Neutrophil (primary cell): ENCODE measurements at regions not wholly inside any gene's neighbourhood (a gene's known extent, or its start where the extent isn't known, plus 50 kb on each side); places are given as distances from the start of the nearest gene placed in this dataset.
"Not testable (repeated sequence)": the region's sequence is repeated elsewhere in the genome, so short reads cannot be mapped to it uniquely, and the experiment has no call there.

Source experiments
- H3K27ac ChIP-seq: fragments of 200-600 bp; sonication (generic); 2 replicates; pipeline ENCODE4 v1.5.1; 2016; ENCODE audit warnings: mild to moderate bottlenecking, moderate library complexity
- H3K27me3 ChIP-seq: fragments of 200-600 bp; sonication (generic); 2 replicates; pipeline ENCODE4 v1.6.0; 2016; ENCODE audit warnings: mild to moderate bottlenecking
- H3K36me3 ChIP-seq: fragments of 200-600 bp; sonication (generic); 2 replicates; pipeline ENCODE4 v1.5.1; 2017
- H3K4me1 ChIP-seq, 2 experiments: fragments of 200-600 bp in 1 of 2; sonication (generic) in 1 of 2; 1 replicate in 1 of 2; 2 replicates in 1 of 2; pipeline versions ENCODE4 v1.5.1 to v1.6.1; 2013 to 2016; ENCODE audit warnings: low read depth in 1 of 2, low read length in 1 of 2, mild to moderate bottlenecking in 1 of 2, moderate library complexity in 1 of 2; ENCODE audit not compliant: control insufficient read depth in 1 of 2, insufficient read depth in 1 of 2
- H3K4me3 ChIP-seq, 2 experiments: fragments of 200-600 bp in 1 of 2; sonication (generic) in 1 of 2; 1 replicate in 1 of 2; 2 replicates in 1 of 2; pipeline ENCODE4 v1.5.1; 2013 to 2016; ENCODE audit warnings: low read depth in 1 of 2, low read length in 1 of 2, mild to moderate bottlenecking in 1 of 2, moderate library complexity in 1 of 2
- H3K9me3 ChIP-seq: fragments of 200-600 bp; sonication (generic); 2 replicates; pipeline ENCODE4 v1.5.1; 2016
- CTCF ChIP-seq: fragments of 200-600 bp; sonication (generic); IDR thresholded peaks from 2 replicates; pipeline ENCODE4 v1.5.1; 2016; ENCODE audit warnings: antibody characterized with exemption

- no peak for TF ChIP-seq CTCF
- Histone ChIP-seq H3K4me3 (no peak overlapping the region), H3K36me3 (no peaks in the 10 kb centered on the region), H3K9me3 (no peaks in the 10 kb centered on the region), H3K4me1 (no peaks in the 10 kb centered on the region), H3K27ac (no peak overlapping the region), H3K27me3 (no peaks in the 10 kb centered on the region)
These were observed 107.5 kb upstream of the SCAF8 start for GRCh38 chr6:154625721-154626120.

GRCh38 chr6:154629127-154629526 lies 104.1 kb upstream of the SCAF8 start:
- Histone ChIP-seq H3K4me1 (no peaks in the 10 kb centered on the region), H3K27ac (no peak overlapping the region)
- TF ChIP-seq CTCF: no peak

GRCh38 chr6:154632119-154632518 lies 101.1 kb upstream of the SCAF8 start:
- Histone ChIP-seq H3K36me3 (no peaks in the 10 kb centered on the region), H3K9me3 (no peaks in the 10 kb centered on the region), H3K27me3 (no peaks in the 10 kb centered on the region), H3K4me3 (no peak overlapping the region), H3K4me1 (no peaks in the 10 kb centered on the region), H3K27ac (no peak overlapping the region)
- no peak for TF ChIP-seq CTCF

More at GRCh38 chr6:154629127-154629526, 104.1 kb upstream of the SCAF8 start:
- no peaks in the 10 kb centered on the region for H3K27me3 ChIP-seq
- H3K9me3 ChIP-seq: no peaks in the 10 kb centered on the region
- H3K4me3 ChIP-seq: no peak overlapping the region
- no peaks in the 10 kb centered on the region for H3K36me3 ChIP-seq

- no peak overlapping the region for H3K27ac ChIP-seq
- TF ChIP-seq CTCF: no peak
- no peaks in the 10 kb centered on the region for H3K9me3 ChIP-seq
- H3K4me1 ChIP-seq: no peaks in the 10 kb centered on the region
- H3K36me3 ChIP-seq: no peaks in the 10 kb centered on the region
- no peak overlapping the region for H3K4me3 ChIP-seq
- no peaks in the 10 kb centered on the region for H3K27me3 ChIP-seq
These were observed 95.8 kb upstream of the SCAF8 start for GRCh38 chr6:154637392-154637791.

GRCh38 chr6:154638369-154638768 lies 94.8 kb upstream of the SCAF8 start:
- Histone ChIP-seq H3K4me1 (no peaks in the 10 kb centered on the region), H3K27ac (no peak overlapping the region), H3K27me3 (no peaks in the 10 kb centered on the region), H3K36me3 (no peaks in the 10 kb centered on the region), H3K9me3 (no peaks in the 10 kb centered on the region), H3K4me3 (no peak overlapping the region)
- no peak for TF ChIP-seq CTCF

GRCh38 chr6:154639196-154639595 lies 94.0 kb upstream of the SCAF8 start:
- not testable (repeated sequence) for H3K9me3 ChIP-seq, H3K27ac ChIP-seq, H3K4me1 ChIP-seq, H3K36me3 ChIP-seq, H3K27me3 ChIP-seq, H3K4me3 ChIP-seq
